ENCODE measurements at regions not wholly inside any gene's neighbourhood (a gene's known extent, or its start where the extent isn't known, plus 50 kb on each side); places are given as distances from the start of the nearest gene placed in this dataset.

DNA sequence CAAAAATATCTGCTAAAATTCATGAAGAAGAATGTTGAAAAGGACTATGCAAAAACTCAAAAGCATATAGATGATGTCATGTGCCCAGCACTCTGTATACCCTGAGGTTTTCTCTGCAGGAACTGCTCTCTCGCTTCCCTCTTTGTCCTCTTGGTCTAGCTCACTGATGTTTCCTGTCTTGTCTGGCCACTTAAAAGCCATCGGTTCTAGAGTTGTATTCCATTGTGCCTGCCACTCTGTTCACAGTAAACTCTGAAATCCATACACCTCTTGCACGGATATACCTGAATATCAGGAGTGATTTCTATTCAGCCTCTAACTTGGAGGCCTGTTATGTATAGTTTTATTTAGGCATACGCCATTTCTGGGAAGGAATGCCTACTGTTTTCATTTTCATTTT lies 101.0 kb upstream of the CNTNAP4 start:
- TF ChIP-seq, protein P1, sequence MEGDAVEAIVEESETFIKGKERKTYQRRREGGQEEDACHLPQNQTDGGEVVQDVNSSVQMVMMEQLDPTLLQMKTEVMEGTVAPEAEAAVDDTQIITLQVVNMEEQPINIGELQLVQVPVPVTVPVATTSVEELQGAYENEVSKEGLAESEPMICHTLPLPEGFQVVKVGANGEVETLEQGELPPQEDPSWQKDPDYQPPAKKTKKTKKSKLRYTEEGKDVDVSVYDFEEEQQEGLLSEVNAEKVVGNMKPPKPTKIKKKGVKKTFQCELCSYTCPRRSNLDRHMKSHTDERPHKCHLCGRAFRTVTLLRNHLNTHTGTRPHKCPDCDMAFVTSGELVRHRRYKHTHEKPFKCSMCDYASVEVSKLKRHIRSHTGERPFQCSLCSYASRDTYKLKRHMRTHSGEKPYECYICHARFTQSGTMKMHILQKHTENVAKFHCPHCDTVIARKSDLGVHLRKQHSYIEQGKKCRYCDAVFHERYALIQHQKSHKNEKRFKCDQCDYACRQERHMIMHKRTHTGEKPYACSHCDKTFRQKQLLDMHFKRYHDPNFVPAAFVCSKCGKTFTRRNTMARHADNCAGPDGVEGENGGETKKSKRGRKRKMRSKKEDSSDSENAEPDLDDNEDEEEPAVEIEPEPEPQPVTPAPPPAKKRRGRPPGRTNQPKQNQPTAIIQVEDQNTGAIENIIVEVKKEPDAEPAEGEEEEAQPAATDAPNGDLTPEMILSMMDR (conservative IDR thresholded peaks at IDR 0.05; ENCODE audit: low read length) = no peak
- no peak for TF ChIP-seq EZH2phosphoT487 (IDR thresholded peaks at IDR 0.05; ENCODE audit: borderline replicate concordance, low read depth, low read length)

DNA sequence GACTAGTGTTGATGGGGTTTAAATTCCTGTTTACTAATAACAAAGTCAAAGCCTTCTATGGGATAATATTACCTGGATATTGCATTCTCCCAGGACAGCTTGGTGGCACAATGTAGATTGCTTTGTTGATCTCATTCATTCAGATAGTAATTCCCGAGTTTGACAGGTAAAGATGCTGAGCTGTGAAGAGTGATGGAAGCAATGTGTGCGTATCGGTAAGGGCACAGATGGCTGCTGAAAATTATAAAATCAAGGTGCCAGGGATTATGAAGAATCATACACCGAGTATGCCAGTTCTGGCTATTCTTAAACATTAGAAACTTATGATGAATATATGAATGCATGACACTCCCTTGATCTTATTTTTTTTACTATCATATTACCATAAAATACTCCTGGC lies 100.6 kb upstream of the CNTNAP4 start:
- no peaks in the 10 kb centered on the region for H3K4me1 ChIP-seq (ENCODE audit: insufficient read depth, low read length, poor library complexity, severe bottlenecking)
- DNase-seq (ENCODE audit: low spot score) = no peak
- intact Hi-C loops (cut with micrococcal nuclease; ENCODE audit: unreplicated experiment) = no loop called here
- no peaks in the 10 kb centered on the region for H3K79me2 ChIP-seq (ENCODE audit: insufficient read depth, low read depth, low read length)
- no peaks in the 10 kb centered on the region for H4K20me1 ChIP-seq (ENCODE audit: insufficient read depth, low read length)
- no peak overlapping the region for H3K27ac ChIP-seq (ENCODE audit: low read depth, low read length, poor library complexity, severe bottlenecking)
- BruUV-seq (replicated peaks) = no TSS peak
- no peak overlapping the region for H2AFZ ChIP-seq (ENCODE audit: low read length)
- no peaks in the 10 kb centered on the region for H3K9me2 ChIP-seq (ENCODE audit: insufficient read depth, low read length)
- POLR2A ChIA-PET = no interaction called here
- CTCF ChIA-PET (ENCODE audit: unreplicated experiment) = no interaction called here
- H3K36me3 ChIP-seq (ENCODE audit: insufficient read depth, low read length) = no peaks in the 10 kb centered on the region
- no peak for TF ChIP-seq EZH2phosphoT487 (IDR thresholded peaks at IDR 0.05; ENCODE audit: borderline replicate concordance, low read depth, low read length)
- TF ChIP-seq, protein P1 (conservative IDR thresholded peaks at IDR 0.05; ENCODE audit: low read length) = no peak
- no peaks in the 10 kb centered on the region for H3K9me3 ChIP-seq (ENCODE audit: low read length)
- no peak overlapping the region for H3K4me3 ChIP-seq (ENCODE audit: low read depth, low read length, poor library complexity, severe bottlenecking)
- no peak overlapping the region for H3K4me2 ChIP-seq (ENCODE audit: low read length)

More for the DNA sequence above, 101.0 kb upstream of the CNTNAP4 start:
- Histone ChIP-seq H3K27ac (ENCODE audit: low read depth, low read length, poor library complexity, severe bottlenecking) (no peak overlapping the region), H3K36me3 (ENCODE audit: insufficient read depth, low read length) (no peaks in the 10 kb centered on the region), H3K79me2 (ENCODE audit: insufficient read depth, low read depth, low read length) (no peaks in the 10 kb centered on the region), H3K9me3 (ENCODE audit: low read length) (no peaks in the 10 kb centered on the region), H3K9me2 (ENCODE audit: insufficient read depth, low read length) (no peaks in the 10 kb centered on the region), H3K4me2 (ENCODE audit: low read length) (no peak overlapping the region), H4K20me1 (ENCODE audit: insufficient read depth, low read length) (no peaks in the 10 kb centered on the region), H3K4me3 (ENCODE audit: low read depth, low read length, poor library complexity, severe bottlenecking) (no peak overlapping the region), H3K4me1 (ENCODE audit: insufficient read depth, low read length, poor library complexity, severe bottlenecking) (no peaks in the 10 kb centered on the region), H2AFZ (ENCODE audit: low read length) (no peak overlapping the region)
- POLR2A ChIA-PET = no interaction called here
- CTCF ChIA-PET (ENCODE audit: unreplicated experiment) = no interaction called here
- intact Hi-C loops (cut with micrococcal nuclease; ENCODE audit: unreplicated experiment) = no loop called here
- no TSS peak for BruUV-seq (replicated peaks)
- no peak for DNase-seq (ENCODE audit: low spot score)

DNA sequence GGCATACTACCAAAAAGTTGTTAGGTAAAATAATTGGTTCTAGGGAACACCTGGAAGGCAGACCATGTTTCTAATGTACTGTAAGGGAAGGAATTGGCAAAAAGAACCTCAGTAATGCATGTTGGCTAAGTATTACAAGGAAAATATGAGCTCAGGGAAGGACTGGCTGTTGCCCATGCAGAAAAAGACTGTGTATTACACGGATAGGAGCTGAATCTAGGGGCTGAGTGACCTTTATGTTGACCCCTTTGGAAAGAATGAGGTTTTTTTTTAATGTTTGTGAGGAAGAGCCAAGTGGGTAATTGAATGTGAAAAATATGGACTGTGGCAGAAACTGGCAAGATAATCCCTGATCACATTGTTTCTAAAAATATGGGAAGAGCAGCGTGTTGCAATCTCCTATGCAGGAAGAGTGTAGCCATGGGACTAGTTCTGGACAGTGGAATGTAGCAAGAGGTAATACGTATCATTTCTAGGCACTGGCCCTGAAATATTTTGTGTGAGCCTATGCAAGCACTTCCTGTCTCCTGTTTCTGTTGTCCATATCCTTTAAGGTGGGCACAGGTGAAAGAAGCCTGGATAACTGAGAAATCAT lies 95.1 kb upstream of the CNTNAP4 start:
- no peak overlapping the region for H3K4me3 ChIP-seq (ENCODE audit: low read depth, low read length, poor library complexity, severe bottlenecking)
- no peak for DNase-seq (ENCODE audit: low spot score)
- no peaks in the 10 kb centered on the region for H3K9me3 ChIP-seq (ENCODE audit: low read length)
- no peak overlapping the region for H3K27ac ChIP-seq (ENCODE audit: low read depth, low read length, poor library complexity, severe bottlenecking)
- H4K20me1 ChIP-seq (ENCODE audit: insufficient read depth, low read length) = no peaks in the 10 kb centered on the region
- no peaks in the 10 kb centered on the region for H3K9me2 ChIP-seq (ENCODE audit: insufficient read depth, low read length)
- no peak overlapping the region for H2AFZ ChIP-seq (ENCODE audit: low read length)
- BruUV-seq (replicated peaks) = no TSS peak
- H3K36me3 ChIP-seq (ENCODE audit: insufficient read depth, low read length) = no peaks in the 10 kb centered on the region
- no peak overlapping the region for H3K4me2 ChIP-seq (ENCODE audit: low read length)
- TF ChIP-seq, protein P1 (conservative IDR thresholded peaks at IDR 0.05; ENCODE audit: low read length) = no peak
- TF ChIP-seq EZH2phosphoT487 (IDR thresholded peaks at IDR 0.05; ENCODE audit: borderline replicate concordance, low read depth, low read length) = no peak
- H3K79me2 ChIP-seq (ENCODE audit: insufficient read depth, low read depth, low read length) = no peaks in the 10 kb centered on the region
- intact Hi-C loops (cut with micrococcal nuclease; ENCODE audit: unreplicated experiment) = no loop called here
- CTCF ChIA-PET (ENCODE audit: unreplicated experiment) = no interaction called here
- no peaks in the 10 kb centered on the region for H3K4me1 ChIP-seq (ENCODE audit: insufficient read depth, low read length, poor library complexity, severe bottlenecking)
- POLR2A ChIA-PET = no interaction called here
